Inflammatory macrophage treated with lipopolysaccharide for 1 hour (primary cell): ENCODE measurements at regions not wholly inside any gene's neighbourhood (a gene's known extent, or its start where the extent isn't known, plus 50 kb on each side); places are given as distances from the start of the nearest gene placed in this dataset.

ENCODE experiments used
- DNase-seq, 2 donors: peaks; one replicate each; pipeline ENCODE4 v3.0.0-alpha.2; 2020 to 2022

DNA sequence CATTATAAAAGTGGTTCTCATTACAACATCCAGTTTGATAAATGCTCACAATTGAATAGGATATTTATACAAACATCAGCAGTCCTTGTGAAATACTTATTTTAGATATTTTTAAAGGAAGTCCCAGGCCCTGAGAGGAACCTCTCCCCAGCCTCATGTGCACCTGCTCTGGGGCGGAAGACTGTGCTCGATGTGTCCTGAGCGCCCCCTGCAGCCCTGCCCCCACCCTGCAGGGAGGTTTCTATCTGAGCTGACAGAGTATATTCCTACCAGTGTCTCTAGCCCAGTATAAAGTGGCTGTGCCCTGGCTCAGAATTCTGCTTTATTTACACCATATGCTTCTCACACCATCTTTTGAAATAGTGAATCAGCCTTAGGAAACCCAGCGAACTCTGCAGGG is 1349.1 kb downstream of the TMEM121 start:
- peak in 1 of 2 donors; percentile 48 for DNase-seq

DNA sequence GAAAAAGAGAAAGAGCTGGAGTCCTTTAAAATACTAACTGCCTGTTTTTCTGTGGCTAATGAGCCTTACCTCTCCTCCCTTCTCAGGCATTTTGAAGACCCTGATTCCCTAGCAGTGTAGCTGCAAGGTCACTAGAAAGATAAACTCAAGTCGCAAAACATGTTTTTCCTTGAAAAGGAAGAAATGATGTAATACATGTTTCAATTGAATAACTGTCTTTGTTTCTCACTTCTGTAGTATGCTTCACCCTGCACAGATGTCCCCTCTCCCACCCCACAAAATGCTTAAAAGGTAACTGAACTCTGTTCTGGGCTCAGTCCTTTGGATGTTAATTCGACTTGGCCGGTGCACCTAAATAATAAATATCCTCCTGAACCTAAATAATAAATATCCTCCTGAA is 1350.3 kb downstream of the TMEM121 start:
- DNase-seq, result no peak

DNA sequence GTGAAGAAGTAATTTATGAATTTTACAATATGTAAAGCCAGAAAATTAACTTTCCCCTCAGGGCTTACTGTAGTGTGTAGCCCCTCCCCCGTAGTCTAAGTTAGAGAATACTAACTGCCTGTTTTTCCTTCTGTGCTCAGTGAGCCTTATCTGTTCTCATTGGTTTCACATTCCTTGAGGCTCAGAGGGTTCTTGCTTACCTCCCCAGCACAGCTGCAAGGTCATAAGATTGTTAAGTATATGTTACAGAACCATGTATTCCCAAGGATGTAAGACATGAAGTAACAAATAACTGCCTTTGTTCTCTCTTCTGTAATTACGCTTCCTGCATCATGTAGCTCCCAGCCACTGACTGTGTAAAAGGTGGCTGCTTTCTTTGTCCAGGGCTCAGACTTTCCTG is 1351.1 kb downstream of the TMEM121 start:
- DNase-seq, result no peak

- peak; percentile 57 to 77 for DNase-seq
Measured at GRCh38 chr14:106879241-106879640, 1352.9 kb downstream of the TMEM121 start.

GRCh38 chr14:106883218-106883692 is 1356.9 kb downstream of the TMEM121 start:
- DNase-seq, result peak; percentile 10 to 27
